SK-MEL-5 (cell line): ENCODE measurements at regions not wholly inside any gene's neighbourhood (a gene's known extent, or its start where the extent isn't known, plus 50 kb on each side); places are given as distances from the start of the nearest gene placed in this dataset.

Experiments used
- DNase-seq: peaks from one replicate; pipeline ENCODE4 v3.0.0-alpha.2; 2016; ENCODE audit warnings: low read depth, low spot score
- in situ Hi-C: cut with HindIII; loops from 2 replicates; pipeline ENCODE4 v1.10.0; 2016; ENCODE audit warnings: low sequenced_read_pairs, high pct_unique_total_duplicates, low pct_unique_long_range_greater_than_20kb

DNA sequence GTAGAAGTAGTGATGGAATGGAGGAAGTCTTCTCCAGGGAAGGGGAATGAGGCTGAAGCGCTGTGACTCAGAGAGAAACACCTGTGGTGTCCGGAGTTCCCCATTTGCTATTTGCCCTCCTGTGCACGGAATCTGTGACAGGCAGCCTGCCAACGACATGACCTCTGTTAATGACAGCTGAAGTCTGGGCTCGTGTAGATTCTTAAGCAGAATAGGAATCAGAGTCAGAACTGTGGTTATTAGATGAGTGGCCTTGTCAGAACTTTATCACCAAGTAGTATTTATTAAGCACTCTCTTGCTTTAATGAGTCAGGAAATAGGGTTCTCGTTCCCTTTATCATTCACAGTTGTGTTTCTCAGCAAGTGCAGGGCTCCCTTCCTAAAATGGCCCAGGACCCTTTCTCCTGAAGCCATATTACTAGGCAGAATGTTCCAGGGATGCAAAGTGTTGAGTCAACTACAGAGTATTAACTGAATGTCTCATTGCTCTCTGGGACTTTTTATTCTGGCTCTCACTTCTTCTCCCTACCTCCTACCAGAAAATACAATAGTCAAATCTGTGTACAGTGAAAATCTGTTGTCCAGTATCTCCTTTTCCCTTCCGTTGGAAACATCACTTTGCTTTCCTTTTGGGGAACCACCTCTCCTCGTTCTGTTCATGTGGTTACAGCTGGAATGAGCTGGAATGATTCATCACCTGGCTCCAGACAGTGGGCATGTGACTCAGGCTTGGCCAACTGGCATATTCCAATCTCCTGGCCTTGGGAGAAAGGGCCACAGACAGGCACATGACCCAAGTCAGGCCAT, 77.8 kb upstream of the MAX start:
- peak; percentile 28 for DNase-seq
- in situ Hi-C loops: no loop called here

DNA sequence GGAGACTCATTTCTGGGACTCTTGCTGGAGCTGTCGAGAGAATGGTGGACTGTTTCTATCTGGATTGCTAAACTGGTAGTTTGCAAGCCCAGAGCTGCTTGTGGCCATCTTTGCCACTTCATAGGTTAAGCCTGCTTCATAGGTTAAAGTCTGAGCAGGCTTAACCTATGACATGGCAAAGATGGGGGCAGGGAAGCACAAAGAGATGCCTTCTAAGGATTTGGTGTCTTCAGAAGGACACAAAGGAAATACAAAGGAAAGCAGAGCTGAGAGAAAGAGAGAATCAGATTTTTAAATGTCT, 78.4 kb upstream of the MAX start:
- in situ Hi-C loops: no loop called here

DNA sequence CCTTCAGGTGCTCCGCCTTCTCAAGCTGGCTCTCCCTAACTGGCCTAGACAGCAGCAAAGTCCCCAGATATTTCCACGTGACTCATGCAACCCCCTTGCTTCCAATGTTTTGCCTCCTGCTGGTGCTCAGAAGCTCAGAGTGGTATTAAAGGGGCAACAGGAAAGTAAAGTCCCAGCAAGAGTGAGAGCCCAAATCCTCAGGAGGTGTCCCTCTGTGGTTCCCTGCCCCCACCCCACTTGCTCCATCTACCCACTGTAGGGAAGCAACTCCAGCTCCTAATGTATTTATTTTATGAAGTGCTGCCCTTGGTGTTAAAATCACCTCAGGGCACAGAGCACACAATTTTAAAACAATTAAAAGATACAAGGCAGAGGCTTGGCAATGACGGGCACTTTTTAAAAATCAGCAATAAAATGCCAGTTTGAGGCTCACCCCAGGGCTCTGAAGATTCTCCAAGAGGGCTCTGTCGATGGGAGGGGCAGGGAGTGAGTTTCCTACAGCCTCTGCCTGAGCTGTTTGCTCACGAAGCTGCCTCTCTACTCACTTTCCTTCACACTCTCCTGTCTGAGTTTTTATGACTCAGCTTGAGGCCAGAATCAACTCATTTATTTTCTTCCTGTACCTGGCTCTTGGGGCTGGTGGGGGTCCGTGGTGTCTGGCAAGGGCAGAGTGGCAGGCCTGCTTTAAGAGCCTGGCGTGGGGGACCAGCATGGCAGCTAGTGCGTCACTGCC, 81.9 kb upstream of the MAX start:
- in situ Hi-C loops: no loop called here
- DNase-seq: no peak

More for the DNA sequence above, 78.4 kb upstream of the MAX start:
- no peak for DNase-seq

DNA sequence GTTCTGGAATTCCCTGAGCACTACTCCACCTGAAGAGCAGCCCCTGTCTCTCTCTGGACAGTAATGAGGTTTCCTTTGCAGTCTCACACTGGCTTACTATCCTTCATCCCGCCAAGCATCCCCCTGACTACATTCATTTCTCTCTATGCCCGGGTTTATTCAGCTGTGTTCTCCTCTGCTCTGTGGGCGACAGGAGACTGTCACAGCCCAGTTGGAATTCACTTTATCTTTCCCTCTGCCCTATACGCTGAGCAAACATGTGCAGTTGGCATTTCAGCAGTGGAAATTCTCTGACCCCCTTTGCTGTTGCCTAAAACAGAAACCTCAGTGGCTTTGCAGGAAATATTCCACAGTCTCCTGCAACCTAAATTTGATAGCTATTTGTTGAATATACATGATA, 83.5 kb upstream of the MAX start:
- in situ Hi-C loops: no loop called here
- no peak for DNase-seq

DNA sequence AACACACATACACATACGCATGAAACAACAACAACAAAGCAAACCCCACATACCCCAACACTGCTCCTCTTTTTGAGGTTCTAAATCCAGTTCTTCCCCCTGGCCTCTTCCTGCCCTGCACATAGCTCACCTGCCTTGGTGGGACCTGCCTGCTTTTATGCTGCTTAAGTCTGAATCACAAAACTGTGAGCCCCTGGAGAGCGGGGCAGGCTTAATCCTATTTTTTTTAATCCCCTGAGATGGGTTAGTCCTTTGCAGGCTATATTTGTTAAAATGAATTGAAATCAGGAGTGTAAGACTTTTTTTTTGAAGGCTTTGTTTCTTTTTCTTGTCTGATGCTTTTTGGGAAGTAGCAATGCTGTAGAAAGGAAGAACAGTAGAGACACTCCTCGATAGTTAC, 84.6 kb upstream of the MAX start:
- no peak for DNase-seq
- in situ Hi-C loops: no loop called here

DNA sequence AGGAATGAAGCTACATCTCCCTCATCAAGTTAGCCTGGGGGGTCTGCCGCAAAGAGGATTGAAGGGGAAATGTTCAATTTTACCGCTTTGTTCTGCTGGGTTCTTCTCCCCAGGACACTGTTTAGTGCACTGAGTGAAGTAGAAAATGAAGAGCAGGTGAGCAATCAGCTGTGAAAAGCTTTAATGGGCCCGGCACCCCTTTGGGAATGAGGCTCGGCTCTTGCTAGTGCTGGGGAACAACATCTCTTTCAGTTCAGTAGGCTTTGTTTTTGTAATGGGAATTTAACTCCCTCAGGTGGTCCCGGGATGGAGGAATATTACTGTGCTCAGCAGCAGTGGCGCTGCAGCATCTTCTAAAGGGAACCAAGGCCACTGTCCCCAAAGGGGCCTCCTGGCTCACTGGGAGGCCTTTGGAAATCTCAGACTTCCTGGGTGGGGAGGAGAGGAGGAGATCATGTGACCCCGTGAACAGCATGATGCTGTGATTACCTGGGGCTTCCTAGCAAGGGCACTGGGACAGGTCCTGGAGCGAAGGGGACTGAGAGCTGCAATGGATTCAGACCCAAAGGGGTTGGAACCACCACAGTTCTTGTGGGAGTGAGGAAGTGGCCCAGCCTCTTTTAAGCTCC, 85.2 kb upstream of the MAX start:
- in situ Hi-C loops: no loop called here
- DNase-seq: no peak

DNA sequence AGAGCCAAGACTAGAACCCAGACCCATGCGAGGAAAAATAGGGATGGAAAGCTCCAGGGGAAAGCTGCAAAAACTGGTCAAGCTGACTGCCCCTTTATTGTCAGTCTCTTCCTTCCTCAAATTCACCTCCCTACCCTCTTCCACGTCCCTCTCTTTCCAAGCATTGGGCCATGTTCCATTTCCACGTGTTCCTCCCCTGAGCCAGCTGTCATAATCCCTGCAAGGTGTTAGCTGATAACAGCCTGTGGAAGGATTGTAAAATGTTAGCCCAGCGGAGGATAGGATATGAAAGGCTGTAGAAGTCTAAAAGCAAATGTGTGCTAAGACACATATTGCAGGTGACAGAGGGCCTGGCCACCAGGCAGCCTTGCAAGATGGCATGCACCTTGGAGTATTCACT, 88.0 kb upstream of the MAX start:
- in situ Hi-C loops: no loop called here

DNA sequence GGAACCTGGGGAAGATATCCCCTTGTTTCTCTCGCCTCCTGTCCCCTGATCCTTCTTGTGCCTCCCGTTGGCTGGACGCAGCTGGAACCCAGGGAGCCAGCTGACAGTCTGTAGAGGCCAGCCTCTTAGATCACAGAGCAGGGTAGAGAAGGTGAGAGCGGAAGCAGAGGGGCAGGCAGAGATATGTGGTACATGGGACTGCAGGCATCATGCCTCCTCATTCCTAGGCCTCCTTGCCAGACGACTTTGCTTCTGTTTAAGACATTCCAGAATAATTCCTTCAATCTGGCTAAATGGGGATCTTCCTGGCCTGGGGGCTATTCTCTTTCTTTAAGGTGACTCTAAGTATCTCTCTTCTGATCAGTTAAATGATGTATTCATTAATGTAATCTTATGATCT, 89.4 kb upstream of the MAX start:
- in situ Hi-C loops: no loop called here
- DNase-seq: no peak

More for the DNA sequence above, 88.0 kb upstream of the MAX start:
- no peak for DNase-seq

DNA sequence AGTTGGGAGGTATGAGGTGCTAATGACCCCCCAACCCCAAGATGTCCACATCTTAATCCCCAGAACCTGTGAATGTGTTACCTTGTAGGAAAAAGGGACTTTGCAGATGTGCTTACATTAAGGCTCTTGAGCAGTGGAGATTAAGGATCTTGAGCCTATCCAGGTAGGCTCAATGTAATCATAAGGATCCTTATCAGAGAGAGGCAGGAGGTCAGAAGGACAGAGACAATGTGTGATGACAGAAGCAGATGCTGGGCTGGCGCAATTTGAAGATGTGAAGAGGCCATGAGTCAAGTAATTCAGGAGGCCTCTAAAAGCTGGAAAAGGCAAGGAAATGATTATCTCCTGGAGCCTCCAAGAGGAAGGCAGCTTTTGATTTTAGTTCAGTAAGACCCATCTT, 90.4 kb upstream of the MAX start:
- DNase-seq: no peak
- in situ Hi-C loops: no loop called here

DNA sequence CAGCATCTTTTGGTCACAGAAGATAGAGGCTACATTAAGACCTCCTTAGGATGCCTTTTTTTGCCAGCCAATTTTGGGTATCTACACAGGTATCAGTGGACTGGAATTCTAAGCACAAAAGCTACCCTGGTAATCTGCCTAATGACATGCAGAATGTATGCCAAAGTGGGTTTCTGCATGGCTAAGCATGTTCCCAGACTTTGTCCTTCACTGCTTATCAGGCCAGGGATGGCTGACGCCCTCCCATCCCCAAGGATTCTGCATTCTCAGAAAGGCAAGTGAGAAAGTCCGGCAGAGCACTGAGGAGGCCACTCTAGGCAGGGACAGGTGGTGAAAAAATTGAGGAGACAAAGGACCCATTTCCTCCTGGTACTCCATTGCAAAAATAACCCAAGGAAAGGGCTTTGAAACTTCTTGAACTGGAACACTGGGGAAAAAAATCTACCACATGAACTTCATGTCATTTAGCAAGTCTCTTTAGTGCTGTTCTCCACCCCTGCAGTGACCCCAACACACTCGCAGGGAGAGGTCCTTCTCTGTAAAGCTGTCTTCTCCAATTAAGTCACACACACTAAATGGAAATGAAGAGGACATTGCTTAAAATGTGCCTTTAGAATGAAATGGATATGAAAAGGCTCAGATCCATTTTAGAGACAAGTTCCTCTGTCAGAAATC, 91.7 kb upstream of the MAX start:
- no peak for DNase-seq
- in situ Hi-C loops: no loop called here

DNA sequence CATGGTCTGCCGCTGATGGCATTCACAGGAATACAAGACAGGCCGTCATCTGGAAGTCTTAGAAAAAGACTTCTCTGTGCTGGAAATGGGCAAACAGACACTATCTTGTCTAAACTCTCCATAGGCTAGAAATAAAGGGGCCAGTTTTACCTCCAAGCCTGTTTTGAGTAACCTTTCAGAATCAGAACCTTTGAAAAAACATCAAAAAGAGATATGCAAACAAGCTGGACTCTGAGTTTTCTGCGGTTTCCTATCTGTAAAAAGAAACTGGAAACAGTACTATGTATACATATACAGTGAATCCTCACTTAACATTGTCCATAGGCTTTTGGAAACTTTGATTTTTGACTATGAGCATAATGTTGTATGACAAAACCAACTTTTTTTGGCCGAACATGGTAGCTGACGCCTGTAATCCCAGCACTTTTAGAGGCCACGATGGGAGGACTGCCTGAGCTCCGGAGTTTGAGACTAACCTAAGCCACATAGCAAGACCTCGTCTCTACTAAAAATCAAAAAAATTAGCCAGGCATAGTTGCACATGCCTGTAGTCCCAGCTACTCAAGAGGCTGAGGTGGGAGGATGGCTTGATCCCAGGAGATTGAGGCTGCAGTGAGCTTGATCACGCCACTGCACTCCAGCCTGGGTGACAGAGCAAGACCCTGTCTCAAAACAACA, 92.9 kb upstream of the MAX start:
- in situ Hi-C loops: no loop called here
- no peak for DNase-seq

DNA sequence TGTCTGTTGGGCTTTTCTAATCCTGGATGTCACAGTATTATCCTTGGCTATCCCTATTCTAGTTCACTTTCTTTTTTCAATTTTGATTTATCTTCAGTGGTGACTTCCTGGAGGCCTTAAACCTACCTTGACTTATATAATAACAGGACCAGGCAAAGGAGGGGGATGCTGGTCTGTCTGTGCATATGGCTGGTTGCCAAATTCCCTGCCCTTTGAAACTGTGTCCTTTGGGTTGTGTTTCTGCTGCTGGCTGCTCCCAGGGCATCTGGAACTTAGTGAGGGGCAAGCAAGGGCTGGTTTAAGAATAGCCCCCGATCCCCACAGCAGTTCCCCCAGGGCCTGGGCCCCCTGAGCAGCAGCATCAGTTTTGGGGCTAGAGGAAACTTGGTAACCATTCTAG, 96.0 kb upstream of the MAX start:
- in situ Hi-C loops: no loop called here
- DNase-seq: no peak

DNA sequence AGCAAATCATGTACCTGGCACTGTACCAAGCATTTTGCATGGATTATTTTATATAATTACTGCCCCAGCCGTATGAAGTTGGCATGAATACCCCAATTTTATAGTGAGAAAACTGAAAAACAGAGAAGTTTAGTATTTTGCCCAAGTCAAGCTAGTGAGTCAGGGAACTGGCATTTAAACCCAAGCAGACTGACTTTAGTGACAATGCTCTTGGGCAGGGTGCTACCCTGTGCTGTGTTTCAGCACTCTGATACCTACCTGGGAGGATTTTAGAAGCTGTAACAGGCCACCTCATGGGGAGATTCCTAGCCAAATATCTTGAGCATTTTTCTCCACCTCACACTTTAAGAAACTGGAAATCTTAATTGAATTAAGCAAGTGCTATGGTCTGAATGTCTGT, 98.1 kb upstream of the MAX start:
- in situ Hi-C loops: no loop called here
- no peak for DNase-seq

DNA sequence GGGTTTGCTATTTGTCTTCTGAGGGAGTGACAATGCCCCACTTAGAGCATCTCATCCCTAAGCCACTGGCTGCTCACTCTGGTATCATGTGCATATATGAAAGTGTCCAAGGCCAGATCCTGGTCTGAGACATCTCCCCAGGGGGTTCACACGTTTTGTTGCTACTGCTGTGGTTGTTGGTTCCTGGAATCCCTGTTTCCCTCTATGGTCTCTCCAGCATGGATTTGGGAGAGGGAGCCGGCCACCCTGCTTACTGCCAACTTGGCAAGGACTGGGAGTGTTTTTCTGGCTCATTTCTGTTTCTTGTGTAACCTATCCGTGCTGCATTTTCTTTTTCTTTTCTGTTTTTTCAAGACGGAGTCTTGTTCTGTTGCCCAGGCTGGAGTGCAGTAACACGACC, 101.3 kb upstream of the MAX start:
- no peak for DNase-seq
- in situ Hi-C loops: no loop called here

DNA sequence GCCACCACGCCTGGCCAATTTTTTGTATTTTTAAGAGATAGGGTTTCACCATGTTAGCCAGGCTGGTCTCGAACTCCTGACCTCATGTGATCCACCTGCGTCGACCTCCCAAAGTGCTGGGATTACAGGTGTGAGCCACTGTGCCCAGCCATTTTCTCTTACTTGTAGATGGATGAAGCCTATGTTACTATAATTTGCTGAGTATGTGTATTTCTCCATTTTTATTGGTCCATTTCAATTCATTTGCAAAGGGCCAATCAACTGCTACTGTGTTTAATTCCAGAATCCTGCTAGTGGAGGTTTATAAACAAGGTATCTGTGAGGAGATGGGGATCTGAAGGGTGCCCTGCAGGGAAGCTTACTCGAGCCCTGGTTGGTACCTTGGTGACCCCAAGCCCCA, 101.7 kb upstream of the MAX start:
- no peak for DNase-seq
- in situ Hi-C loops: no loop called here

DNA sequence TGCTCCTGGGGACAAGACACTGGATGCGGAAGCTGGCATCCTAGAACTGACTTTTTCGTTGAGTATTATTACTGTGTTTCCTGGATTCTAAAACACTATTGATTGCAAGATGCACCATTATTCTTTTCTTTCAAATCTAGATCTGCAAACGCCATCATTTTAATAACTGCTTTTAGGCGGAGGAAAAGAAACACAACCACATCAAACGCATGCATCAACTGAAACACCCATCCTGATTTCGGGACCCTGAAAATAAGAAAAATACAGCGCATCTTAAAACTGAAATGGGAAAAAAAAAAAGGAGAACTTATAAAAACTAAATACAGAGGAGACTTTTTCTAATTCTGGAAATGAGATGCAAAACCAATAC, 103.7 kb upstream of the MAX start:
- DNase-seq: no peak
- in situ Hi-C loops: no loop called here

DNA sequence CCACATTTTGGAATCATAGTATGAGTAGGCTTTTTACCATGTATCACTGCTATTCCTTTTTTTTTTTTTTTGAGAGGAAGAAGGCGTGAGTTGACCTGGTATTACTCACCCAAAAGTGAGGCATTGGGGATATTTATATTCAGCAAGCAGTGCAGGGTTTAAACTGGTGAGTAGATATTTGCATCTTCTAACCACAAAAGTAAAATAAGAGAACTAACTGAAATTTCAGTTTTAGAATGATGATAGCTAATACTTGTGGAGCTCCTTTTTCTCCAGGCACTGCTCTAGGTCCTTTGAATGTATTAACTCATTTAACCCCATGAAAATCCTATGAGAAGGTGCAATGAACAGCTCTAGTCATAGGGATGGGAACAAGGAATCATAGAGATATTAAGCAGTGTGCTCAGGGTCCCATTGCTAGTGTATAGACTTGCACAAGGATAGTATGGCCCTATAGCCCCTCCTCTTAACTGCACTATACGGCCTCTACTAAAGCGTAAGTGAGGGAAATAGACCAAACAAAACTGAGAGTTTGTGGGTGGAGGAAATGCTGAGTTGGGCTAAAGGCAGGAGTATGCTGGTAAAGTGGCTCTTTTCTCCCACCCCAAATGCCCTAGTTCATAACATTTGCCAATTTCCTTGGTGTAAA, 104.3 kb upstream of the MAX start:
- DNase-seq: no peak
- in situ Hi-C loops: no loop called here

DNA sequence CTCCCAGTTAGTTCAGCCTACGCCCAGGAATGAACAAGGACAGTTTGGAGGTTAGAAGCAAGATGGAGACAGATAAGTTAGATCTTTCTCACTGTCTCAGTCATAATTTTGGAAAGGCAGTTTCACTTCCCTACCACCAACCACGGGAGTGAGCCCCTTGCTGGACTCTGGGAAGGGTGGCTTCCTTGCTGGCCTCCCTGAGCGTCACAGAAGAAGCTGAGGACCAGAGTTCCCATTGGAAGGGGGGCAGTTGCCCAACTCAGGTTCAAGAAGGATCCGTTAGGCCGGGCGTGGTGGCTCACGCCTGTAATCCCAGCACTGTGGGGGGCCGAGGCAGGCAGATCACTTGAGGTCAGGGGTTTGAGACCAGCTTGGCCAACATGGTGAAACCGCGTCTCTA, 106.2 kb upstream of the MAX start:
- no peak for DNase-seq
- in situ Hi-C loops: no loop called here
